Lower lobe of right lung (tissue), 2 donors: ENCODE measurements at regions not wholly inside any gene's neighbourhood (a gene's known extent, or its start where the extent isn't known, plus 50 kb on each side); places are given as distances from the start of the nearest gene placed in this dataset.

Experiments used
- ATAC-seq, 2 donors: fragments of 200-7000 bp; cut with Tn5 transposase; one replicate each; pipeline ENCODE4 v1.9.1; 2020 to 2022; ENCODE audit warnings: mild to moderate bottlenecking in 2 of 2, moderate library complexity in 2 of 2
- DNase-seq: peaks from one replicate; pipeline ENCODE4 v3.0.0-alpha.2; 2020
- H3K27ac ChIP-seq: fragments of 200-600 bp; one replicate; pipeline ENCODE4 v1.8.0; 2022
- H3K27me3 ChIP-seq: fragments of 200-600 bp; one replicate; pipeline ENCODE4 v1.8.0; 2022; ENCODE audit warnings: low read depth
- H3K36me3 ChIP-seq: fragments of 200-600 bp; one replicate; pipeline ENCODE4 v1.8.0; 2022; ENCODE audit warnings: mild to moderate bottlenecking
- H3K4me1 ChIP-seq: fragments of 200-600 bp; one replicate; pipeline ENCODE4 v1.8.0; 2022
- H3K4me3 ChIP-seq: fragments of 200-600 bp; one replicate; pipeline ENCODE4 v1.8.0; 2022; ENCODE audit warnings: mild to moderate bottlenecking
- H3K9me3 ChIP-seq: fragments of 200-600 bp; one replicate; pipeline ENCODE4 v1.8.0; 2022
- intact Hi-C: fragments of 100-400 bp; cut with DNase I; formaldehyde crosslinking; loops from one replicate; pipeline ENCODE4 v1.11.0; 2022
- TF ChIP-seq, protein P1 (sequence below): fragments of 200-600 bp; IDR thresholded peaks from one replicate; pipeline ENCODE4 v1.8.0; 2022; ENCODE audit warnings: antibody characterized with exemption, mild to moderate bottlenecking
- donor health status: DM: no; HTN: yes; CAD: no; lungs with severe emphysema.

DNA sequence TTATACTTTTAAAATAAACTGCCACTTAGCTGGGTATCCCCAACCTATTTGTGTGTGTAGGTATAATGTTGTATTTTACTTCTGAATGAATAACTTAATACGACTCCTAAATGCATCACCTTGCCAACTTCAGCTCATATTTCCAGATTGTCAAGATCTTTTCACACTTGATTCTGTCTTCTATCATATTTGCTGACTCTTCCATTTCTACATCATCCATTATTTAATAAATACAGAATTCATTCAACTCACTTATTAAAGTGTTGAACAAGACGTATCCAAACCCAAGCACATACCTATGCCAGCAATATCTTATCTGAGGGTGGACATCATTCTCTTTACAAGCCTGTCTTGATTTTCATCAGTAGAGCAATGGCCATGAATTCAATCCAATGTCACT is 91.2 kb upstream of the FAM47C start:
- no peak overlapping the region for H3K4me3 ChIP-seq
- H3K36me3 ChIP-seq = no peaks in the 10 kb centered on the region
- no peak for DNase-seq
- H3K27ac ChIP-seq = no peak overlapping the region
- intact Hi-C loops = no loop called here
- no peaks in the 10 kb centered on the region for H3K4me1 ChIP-seq
- TF ChIP-seq, protein P1, sequence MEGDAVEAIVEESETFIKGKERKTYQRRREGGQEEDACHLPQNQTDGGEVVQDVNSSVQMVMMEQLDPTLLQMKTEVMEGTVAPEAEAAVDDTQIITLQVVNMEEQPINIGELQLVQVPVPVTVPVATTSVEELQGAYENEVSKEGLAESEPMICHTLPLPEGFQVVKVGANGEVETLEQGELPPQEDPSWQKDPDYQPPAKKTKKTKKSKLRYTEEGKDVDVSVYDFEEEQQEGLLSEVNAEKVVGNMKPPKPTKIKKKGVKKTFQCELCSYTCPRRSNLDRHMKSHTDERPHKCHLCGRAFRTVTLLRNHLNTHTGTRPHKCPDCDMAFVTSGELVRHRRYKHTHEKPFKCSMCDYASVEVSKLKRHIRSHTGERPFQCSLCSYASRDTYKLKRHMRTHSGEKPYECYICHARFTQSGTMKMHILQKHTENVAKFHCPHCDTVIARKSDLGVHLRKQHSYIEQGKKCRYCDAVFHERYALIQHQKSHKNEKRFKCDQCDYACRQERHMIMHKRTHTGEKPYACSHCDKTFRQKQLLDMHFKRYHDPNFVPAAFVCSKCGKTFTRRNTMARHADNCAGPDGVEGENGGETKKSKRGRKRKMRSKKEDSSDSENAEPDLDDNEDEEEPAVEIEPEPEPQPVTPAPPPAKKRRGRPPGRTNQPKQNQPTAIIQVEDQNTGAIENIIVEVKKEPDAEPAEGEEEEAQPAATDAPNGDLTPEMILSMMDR = no peak
- no peaks in the 10 kb centered on the region for H3K9me3 ChIP-seq
- no peaks in the 10 kb centered on the region for H3K27me3 ChIP-seq
- no peak for ATAC-seq

DNA sequence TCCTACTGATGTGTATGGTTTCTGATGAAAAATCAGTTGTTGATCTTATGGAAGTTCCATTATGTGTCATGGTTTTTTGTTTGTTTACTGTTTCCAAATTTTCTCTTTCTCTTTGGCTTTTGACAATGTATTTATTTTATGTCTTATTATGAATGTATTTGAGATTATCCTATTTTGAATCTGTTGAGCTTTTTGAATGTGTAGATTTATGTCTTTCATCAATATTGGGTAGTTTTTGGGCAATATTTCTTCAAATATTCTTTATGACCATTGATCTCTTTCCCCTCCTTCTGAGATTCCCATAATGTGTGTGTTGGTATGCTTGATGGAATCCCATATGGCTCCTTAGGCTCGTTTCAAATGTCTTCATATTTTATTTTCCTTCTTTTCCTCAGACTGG is 80.5 kb upstream of the FAM47C start:
- Histone ChIP-seq H3K9me3 (no peaks in the 10 kb centered on the region), H3K4me3 (no peak overlapping the region), H3K36me3 (no peaks in the 10 kb centered on the region), H3K27ac (no peak overlapping the region), H3K27me3 (no peaks in the 10 kb centered on the region), H3K4me1 (no peaks in the 10 kb centered on the region)
- TF ChIP-seq, protein P1 = no peak
- DNase-seq (no peak), ATAC-seq (no peak)
- intact Hi-C loops = no loop called here

DNA sequence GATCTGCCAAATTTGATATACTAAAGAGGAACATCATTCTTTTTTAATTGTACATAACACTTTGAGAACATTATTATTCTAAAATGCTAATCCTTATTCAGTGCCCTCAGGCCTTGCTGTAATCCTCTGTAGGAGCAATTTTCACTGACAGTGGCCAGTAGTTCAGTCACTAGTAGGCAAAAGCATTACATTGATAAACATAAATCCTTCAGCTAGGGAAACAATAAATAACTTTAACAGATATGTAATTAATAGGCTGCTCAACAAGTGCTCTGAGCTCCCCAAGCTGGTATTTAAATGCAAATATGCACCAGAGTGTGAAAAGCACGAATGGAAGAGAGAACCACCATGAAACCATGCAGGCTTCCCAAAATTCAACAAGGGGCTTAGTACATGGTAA is 77.7 kb upstream of the FAM47C start:
- Histone ChIP-seq H3K4me1 (no peaks in the 10 kb centered on the region), H3K9me3 (no peaks in the 10 kb centered on the region), H3K27ac (no peak overlapping the region), H3K4me3 (no peak overlapping the region), H3K27me3 (no peaks in the 10 kb centered on the region), H3K36me3 (no peaks in the 10 kb centered on the region)
- no peak for DNase-seq
- intact Hi-C loops = no loop called here
- TF ChIP-seq, protein P1 = no peak
- ATAC-seq = no peak

DNA sequence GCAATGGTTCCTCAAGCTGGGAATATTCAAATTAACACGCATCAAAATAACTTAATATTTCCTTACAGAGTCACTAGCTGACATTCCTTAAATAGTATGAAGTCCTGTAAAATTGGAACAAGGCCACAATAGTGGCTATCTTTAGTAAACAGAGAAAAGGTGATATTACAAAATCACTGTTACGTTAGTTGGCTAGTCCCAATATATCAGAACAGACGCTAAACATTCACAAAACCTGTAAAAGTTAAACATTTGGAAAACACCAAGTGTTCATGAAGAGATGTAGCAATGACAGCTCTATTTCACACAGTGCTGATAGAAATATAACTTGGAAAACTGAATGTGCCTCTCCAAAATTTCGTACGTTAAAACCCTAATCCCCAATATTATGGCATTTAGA is 61.0 kb upstream of the FAM47C start:
- Histone ChIP-seq H3K4me1 (no peaks in the 10 kb centered on the region), H3K27me3 (no peaks in the 10 kb centered on the region), H3K36me3 (no peaks in the 10 kb centered on the region), H3K27ac (no peak overlapping the region), H3K9me3 (no peaks in the 10 kb centered on the region), H3K4me3 (no peak overlapping the region)
- no peak for ATAC-seq
- no peak for DNase-seq
- intact Hi-C loops = no loop called here
- TF ChIP-seq, protein P1 = no peak

DNA sequence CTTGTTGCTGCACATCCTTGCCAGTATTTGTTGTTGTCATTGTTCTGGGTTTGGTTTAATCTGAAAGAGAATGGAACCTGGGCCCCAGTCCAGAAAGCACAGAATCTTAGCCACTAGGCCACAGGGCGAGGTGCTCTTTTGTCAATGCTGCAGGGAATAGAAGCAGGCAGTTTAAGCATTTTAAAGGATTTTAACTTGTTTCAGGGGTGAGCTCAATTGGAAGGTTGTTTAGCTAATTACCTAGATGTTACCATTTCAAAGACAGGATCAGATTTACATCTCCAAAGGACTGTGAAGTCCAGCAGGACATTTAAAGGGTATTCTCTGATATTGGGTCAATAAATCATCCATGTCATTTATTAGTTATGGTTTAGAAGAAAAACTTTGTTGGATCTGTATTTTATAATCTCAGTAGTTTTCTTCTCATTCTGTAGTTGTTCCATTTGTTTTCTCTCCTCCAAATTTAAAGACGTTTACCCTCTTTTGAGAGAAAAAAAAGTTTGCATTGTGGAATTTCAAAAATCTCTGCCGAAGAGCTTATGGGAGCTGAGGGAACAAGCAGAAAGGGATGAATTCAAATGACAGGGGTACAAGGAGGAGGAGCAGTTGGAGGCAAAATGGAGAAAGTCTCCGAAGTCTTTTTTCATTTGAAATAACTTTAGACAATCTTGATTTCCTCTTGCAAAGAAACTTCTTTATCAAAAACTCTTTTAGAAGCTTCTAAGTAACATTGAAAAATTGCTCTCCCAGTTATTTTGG is 57.5 kb upstream of the FAM47C start:
- DNase-seq = no peak
- no peak overlapping the region for H3K27ac ChIP-seq
- intact Hi-C loops = no loop called here
- no peaks in the 10 kb centered on the region for H3K4me1 ChIP-seq
- H3K9me3 ChIP-seq = no peaks in the 10 kb centered on the region
- TF ChIP-seq, protein P1 = no peak
- H3K36me3 ChIP-seq = no peaks in the 10 kb centered on the region
- H3K27me3 ChIP-seq = no peaks in the 10 kb centered on the region
- no peak for ATAC-seq
- H3K4me3 ChIP-seq = no peak overlapping the region
